ENCODE measurements at regions not wholly inside any gene's neighbourhood (a gene's known extent, or its start where the extent isn't known, plus 50 kb on each side); places are given as distances from the start of the nearest gene placed in this dataset.
A peak's percentile ranks its signal among the peaks of the same experiment; 100 is the strongest.
"Not testable (repeated sequence)": the region's sequence is repeated elsewhere in the genome, so short reads cannot be mapped to it uniquely, and the experiment has no call there.

GRCh38 chr4:26064009-26064408 lies 150.0 kb downstream of the SMIM20 start:
- H3K4me3 Mint-ChIP-seq; H3K9me3 Mint-ChIP-seq; H3K27ac Mint-ChIP-seq; DNase-seq (ENCODE audit: low spot score in 2 of 2); H3K36me3 Mint-ChIP-seq; ATAC-seq: not testable (repeated sequence)
- H3K4me1 Mint-ChIP-seq: peaks cover 32% of the 10 kb centered on the region

- no peak overlapping the region for H3K4me3 Mint-ChIP-seq
- no peaks in the 10 kb centered on the region for H3K9me3 Mint-ChIP-seq
- ATAC-seq: peak; percentile 46
- no peak for DNase-seq (ENCODE audit: low spot score in 2 of 2)
- no peak overlapping the region for H3K27ac Mint-ChIP-seq
- peaks cover 29% of the 10 kb centered on the region for H3K4me1 Mint-ChIP-seq
- H3K36me3 Mint-ChIP-seq: no peaks in the 10 kb centered on the region
Measured at GRCh38 chr4:26065833-26066232, 151.8 kb downstream of the SMIM20 start.

GRCh38 chr4:26067035-26067434 lies 153.0 kb downstream of the SMIM20 start:
- Mint-ChIP-seq H3K27ac (no peak overlapping the region), H3K36me3 (no peaks in the 10 kb centered on the region), H3K4me3 (no peak overlapping the region), H3K4me1 (peaks cover 22% of the 10 kb centered on the region), H3K9me3 (no peaks in the 10 kb centered on the region)
- ATAC-seq: no peak
- DNase-seq (ENCODE audit: low spot score in 2 of 2): no peak

GRCh38 chr4:26069218-26069617 lies 155.2 kb downstream of the SMIM20 start:
- H3K9me3 Mint-ChIP-seq: peaks cover 3% of the 10 kb centered on the region
- peaks cover 4% of the 10 kb centered on the region for H3K36me3 Mint-ChIP-seq
- ATAC-seq: peak; percentile 56
- no peak overlapping the region for H3K27ac Mint-ChIP-seq
- DNase-seq (ENCODE audit: low spot score in 2 of 2): no peak
- H3K4me3 Mint-ChIP-seq: no peak overlapping the region
- H3K4me1 Mint-ChIP-seq: peaks cover 36% of the 10 kb centered on the region

GRCh38 chr4:26071688-26072087 lies 157.7 kb downstream of the SMIM20 start:
- peaks cover 29% of the 10 kb centered on the region for H3K36me3 Mint-ChIP-seq
- peak overlapping the region; percentile 4 for H3K27ac Mint-ChIP-seq
- DNase-seq (ENCODE audit: low spot score in 2 of 2) (no peak), ATAC-seq (no peak)
- peaks cover 61% of the 10 kb centered on the region for H3K4me1 Mint-ChIP-seq
- H3K4me3 Mint-ChIP-seq: no peak overlapping the region
- peaks cover 3% of the 10 kb centered on the region for H3K9me3 Mint-ChIP-seq

GRCh38 chr4:26073886-26074560 lies 160.0 kb downstream of the SMIM20 start:
- Mint-ChIP-seq H3K4me1 (peaks cover 77% of the 10 kb centered on the region), H3K27ac (peak overlapping the region; percentile 96), H3K36me3 (peaks cover 44% of the 10 kb centered on the region), H3K4me3 (peak overlapping the region; percentile 54), H3K9me3 (peaks cover 3% of the 10 kb centered on the region)
- ATAC-seq (peak; percentile 37), DNase-seq (ENCODE audit: low spot score in 2 of 2) (peak in 1 of 2 donors; percentile 71)

GRCh38 chr4:26074712-26075430 lies 160.9 kb downstream of the SMIM20 start:
- DNase-seq (ENCODE audit: low spot score in 2 of 2) (peak in 1 of 2 donors; percentile 84), ATAC-seq (peak; percentile 77)
- H3K9me3 Mint-ChIP-seq: peaks cover 3% of the 10 kb centered on the region
- H3K27ac Mint-ChIP-seq: peak overlapping the region; percentile 96
- H3K4me3 Mint-ChIP-seq: peak overlapping the region; percentile 54
- peaks cover 73% of the 10 kb centered on the region for H3K4me1 Mint-ChIP-seq
- H3K36me3 Mint-ChIP-seq: peaks cover 44% of the 10 kb centered on the region

- Mint-ChIP-seq H3K9me3 (peaks cover 5% of the 10 kb centered on the region), H3K4me1 (peaks cover 79% of the 10 kb centered on the region), H3K27ac (peak overlapping the region; percentile 96), H3K4me3 (peak overlapping the region; percentile 54), H3K36me3 (peaks cover 44% of the 10 kb centered on the region)
- ATAC-seq (peak; percentile 25), DNase-seq (ENCODE audit: low spot score in 2 of 2) (no peak)
Measured at GRCh38 chr4:26075583-26075982, 161.6 kb downstream of the SMIM20 start.

- DNase-seq (ENCODE audit: low spot score in 2 of 2): peak; percentile 43 to 82
- Mint-ChIP-seq H3K4me3 (peak overlapping the region; percentile 54), H3K36me3 (peaks cover 44% of the 10 kb centered on the region), H3K27ac (peak overlapping the region; percentile 96), H3K9me3 (peaks cover 8% of the 10 kb centered on the region), H3K4me1 (peaks cover 84% of the 10 kb centered on the region)
- peak; percentile 75 for ATAC-seq
Measured at GRCh38 chr4:26076000-26076587, 162.1 kb downstream of the SMIM20 start.

GRCh38 chr4:26076896-26077295 lies 162.9 kb downstream of the SMIM20 start:
- Mint-ChIP-seq H3K9me3 (peaks cover 9% of the 10 kb centered on the region), H3K36me3 (peaks cover 49% of the 10 kb centered on the region), H3K4me3 (peak overlapping the region; percentile 54), H3K27ac (peak overlapping the region; percentile 96), H3K4me1 (peaks cover 89% of the 10 kb centered on the region)
- DNase-seq (ENCODE audit: low spot score in 2 of 2) (no peak), ATAC-seq (peak; percentile 3)

GRCh38 chr4:26077756-26078155 lies 163.7 kb downstream of the SMIM20 start:
- Mint-ChIP-seq H3K4me1 (peaks cover 92% of the 10 kb centered on the region), H3K36me3 (peaks cover 54% of the 10 kb centered on the region), H3K4me3 (peak overlapping the region; percentile 11), H3K27ac (peak overlapping the region; percentile 96), H3K9me3 (peaks cover 8% of the 10 kb centered on the region)
- ATAC-seq (no peak), DNase-seq (ENCODE audit: low spot score in 2 of 2) (no peak)

- Mint-ChIP-seq H3K4me1 (peaks cover 94% of the 10 kb centered on the region), H3K9me3 (peaks cover 6% of the 10 kb centered on the region), H3K36me3 (peaks cover 31% of the 10 kb centered on the region), H3K27ac (peak overlapping the region; percentile 93), H3K4me3 (peak overlapping the region; percentile 40)
- DNase-seq (ENCODE audit: low spot score in 2 of 2) (peak in 1 of 2 donors; percentile 74), ATAC-seq (peak; percentile 14)
Measured at GRCh38 chr4:26080870-26081628, 167.0 kb downstream of the SMIM20 start.

GRCh38 chr4:26081795-26082498 lies 167.9 kb downstream of the SMIM20 start:
- H3K4me3 Mint-ChIP-seq: peak overlapping the region; percentile 40
- H3K36me3 Mint-ChIP-seq: peaks cover 28% of the 10 kb centered on the region
- ATAC-seq (peak; percentile 78), DNase-seq (ENCODE audit: low spot score in 2 of 2) (no peak)
- H3K4me1 Mint-ChIP-seq: peaks cover 92% of the 10 kb centered on the region
- peaks cover 6% of the 10 kb centered on the region for H3K9me3 Mint-ChIP-seq
- peak overlapping the region; percentile 93 for H3K27ac Mint-ChIP-seq

- Mint-ChIP-seq H3K27ac (peak overlapping the region; percentile 93), H3K4me1 (peaks cover 87% of the 10 kb centered on the region), H3K4me3 (peak overlapping the region; percentile 40)
Measured at GRCh38 chr4:26082565-26082964, 168.5 kb downstream of the SMIM20 start.

More at GRCh38 chr4:26082565-26082964, 168.5 kb downstream of the SMIM20 start:
- ATAC-seq (no peak), DNase-seq (ENCODE audit: low spot score in 2 of 2) (no peak)
- Mint-ChIP-seq H3K9me3 (peaks cover 6% of the 10 kb centered on the region), H3K36me3 (peaks cover 22% of the 10 kb centered on the region)

Data from stimulated activated effector memory CD8-positive, alpha-beta T cell treated with anti-CD3 and anti-CD28 coated beads, Interleukin-12 subunit alpha, Interleukin-12 subunit beta, amount 100 ng/mL, for 72 hours (primary cell).